ENCODE measurements at regions not wholly inside any gene's neighbourhood (a gene's known extent, or its start where the extent isn't known, plus 50 kb on each side); places are given as distances from the start of the nearest gene placed in this dataset.
"Not testable (repeated sequence)": the region's sequence is repeated elsewhere in the genome, so short reads cannot be mapped to it uniquely, and the experiment has no call there.

DNA sequence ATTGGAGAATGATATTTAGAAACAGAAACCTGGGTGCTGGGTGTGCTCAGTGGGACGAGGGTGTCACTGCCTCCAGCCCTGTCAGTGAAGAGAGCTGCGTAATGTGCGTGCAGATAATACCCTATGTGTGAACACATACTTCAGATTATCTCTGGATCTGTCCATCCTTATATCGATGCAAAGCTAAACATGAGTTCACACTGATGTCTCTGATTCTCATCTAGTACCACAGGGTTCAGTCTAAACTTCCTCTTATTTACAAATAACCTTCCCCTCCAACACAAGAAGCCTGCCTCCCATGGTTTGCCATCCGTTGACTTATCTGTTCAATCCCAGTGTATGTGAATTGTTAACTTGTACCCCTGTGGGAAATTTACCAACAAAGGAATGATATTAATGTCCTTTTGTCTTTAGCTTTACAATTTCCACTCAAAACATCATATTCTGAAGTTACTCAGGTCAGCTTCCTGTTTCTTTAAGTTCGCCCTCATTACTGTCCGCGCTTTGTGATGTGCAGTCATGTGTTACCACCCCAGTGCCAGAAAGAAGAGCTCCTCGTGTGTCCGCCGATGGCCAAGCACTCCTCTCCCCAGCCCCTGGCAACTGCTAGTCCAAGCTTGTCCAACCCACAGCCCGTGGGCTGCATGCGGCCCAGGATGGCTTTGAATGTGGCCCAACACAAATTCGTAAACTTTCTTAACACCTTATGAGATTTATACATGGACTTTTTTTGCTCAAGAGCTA is 108.2 kb downstream of the RTP5 start:
- no peak overlapping the region for H3K4me3 ChIP-seq (ENCODE audit: low read length)

GRCh38 chr2:241978670-241979069 is 109.1 kb downstream of the RTP5 start:
- no peaks in the 10 kb centered on the region for H3K4me1 ChIP-seq (ENCODE audit: control insufficient read depth, insufficient read depth, low read length)
- H3K4me3 ChIP-seq (ENCODE audit: low read length) = no peak overlapping the region
- no peaks in the 10 kb centered on the region for H3K36me3 ChIP-seq (ENCODE audit: insufficient read depth, low read length)
- H3K27me3 ChIP-seq (ENCODE audit: control insufficient read depth, insufficient read depth, low read length) = peaks cover 3% of the 10 kb centered on the region
- no peak overlapping the region for H3K9ac ChIP-seq (ENCODE audit: low read depth, low read length)
- no peak overlapping the region for H3K4me2 ChIP-seq (ENCODE audit: low read length)
- H3K9me3 ChIP-seq (replicated peaks; ENCODE audit: low read length) = no peaks in the 10 kb centered on the region

More for the DNA sequence above, 108.2 kb downstream of the RTP5 start:
- H3K9ac ChIP-seq (ENCODE audit: low read depth, low read length) = no peak overlapping the region
- H3K4me1 ChIP-seq (ENCODE audit: control insufficient read depth, insufficient read depth, low read length) = no peaks in the 10 kb centered on the region
- H3K4me2 ChIP-seq (ENCODE audit: low read length) = no peak overlapping the region
- no peaks in the 10 kb centered on the region for H3K9me3 ChIP-seq (replicated peaks; ENCODE audit: low read length)
- H3K27me3 ChIP-seq (ENCODE audit: control insufficient read depth, insufficient read depth, low read length) = no peaks in the 10 kb centered on the region
- H3K36me3 ChIP-seq (ENCODE audit: insufficient read depth, low read length) = no peaks in the 10 kb centered on the region

DNA sequence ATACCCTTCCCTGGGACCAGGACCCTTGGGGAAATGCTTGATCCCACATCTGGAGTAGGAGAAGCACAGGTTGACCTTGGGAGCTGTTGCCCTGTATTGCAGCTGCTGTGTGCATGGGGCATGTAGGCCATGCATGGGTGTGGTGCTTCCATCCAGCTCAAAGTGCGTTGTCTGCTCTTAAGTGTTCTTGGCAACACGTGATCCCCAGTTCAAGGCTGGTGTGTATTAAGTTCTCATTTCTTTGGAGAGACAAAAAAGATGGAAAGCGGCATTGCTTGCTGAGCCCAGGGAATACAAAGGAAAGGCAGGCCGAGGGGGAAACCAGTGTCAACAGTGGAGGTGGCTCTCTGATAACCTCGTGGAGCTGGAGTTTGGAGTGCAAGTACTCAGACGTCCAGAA is 110.7 kb downstream of the RTP5 start:
- H3K27me3 ChIP-seq (ENCODE audit: control insufficient read depth, insufficient read depth, low read length) = peaks cover 3% of the 10 kb centered on the region
- H3K36me3 ChIP-seq (ENCODE audit: insufficient read depth, low read length) = no peaks in the 10 kb centered on the region
- no peak overlapping the region for H3K9ac ChIP-seq (ENCODE audit: low read depth, low read length)
- H3K9me3 ChIP-seq (replicated peaks; ENCODE audit: low read length) = no peaks in the 10 kb centered on the region
- H3K4me3 ChIP-seq (ENCODE audit: low read length) = no peak overlapping the region
- H3K4me2 ChIP-seq (ENCODE audit: low read length) = no peak overlapping the region
- H3K4me1 ChIP-seq (ENCODE audit: control insufficient read depth, insufficient read depth, low read length) = no peaks in the 10 kb centered on the region

- no peaks in the 10 kb centered on the region for H3K9me3 ChIP-seq (replicated peaks; ENCODE audit: low read length)
- no peak overlapping the region for H3K4me2 ChIP-seq (ENCODE audit: low read length)
- H3K4me3 ChIP-seq (ENCODE audit: low read length) = no peak overlapping the region
- H3K36me3 ChIP-seq (ENCODE audit: insufficient read depth, low read length) = no peaks in the 10 kb centered on the region
- no peaks in the 10 kb centered on the region for H3K4me1 ChIP-seq (ENCODE audit: control insufficient read depth, insufficient read depth, low read length)
- peaks cover 3% of the 10 kb centered on the region for H3K27me3 ChIP-seq (ENCODE audit: control insufficient read depth, insufficient read depth, low read length)
- no peak overlapping the region for H3K9ac ChIP-seq (ENCODE audit: low read depth, low read length)
These were observed 111.7 kb downstream of the RTP5 start for GRCh38 chr2:241981076-241981700.

DNA sequence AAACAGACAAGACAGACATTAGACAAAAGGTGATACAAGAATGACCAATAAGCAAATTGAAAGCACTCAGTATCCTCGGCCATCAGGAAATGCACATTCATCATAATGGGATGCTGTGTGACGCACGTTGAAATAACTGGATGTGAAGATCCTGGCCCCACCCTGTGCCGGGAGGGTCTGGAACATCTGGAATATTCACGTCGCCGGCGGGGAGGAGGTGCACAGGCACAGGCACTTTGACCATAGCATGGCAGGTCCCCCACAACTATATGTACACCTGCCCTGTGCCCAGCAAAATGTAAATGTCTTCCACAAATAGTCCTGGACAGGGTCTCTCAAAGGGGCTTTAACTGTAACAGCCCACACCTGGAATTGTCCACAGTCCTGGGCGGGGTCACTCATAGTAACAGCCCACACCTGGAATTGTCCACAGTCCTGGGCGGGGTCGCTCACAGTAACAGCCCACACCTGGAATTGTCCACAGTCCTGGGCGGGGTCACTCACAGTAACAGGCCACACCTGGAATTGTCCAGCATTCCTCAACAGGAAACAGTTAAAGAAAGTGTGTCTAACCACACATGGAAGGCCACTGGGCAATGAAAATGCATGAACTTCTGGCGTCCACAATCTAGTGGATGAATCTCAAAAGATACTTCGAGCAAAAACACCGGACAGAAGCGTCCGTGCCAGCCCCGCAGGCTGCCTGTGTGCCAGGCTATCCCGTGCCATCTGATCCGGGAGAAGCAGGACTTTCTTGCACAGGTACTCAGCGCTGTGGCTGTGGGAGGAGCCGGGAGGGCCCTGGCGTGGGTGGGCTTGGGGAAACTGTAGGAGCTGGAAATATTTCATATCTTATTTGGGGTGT is 113.4 kb downstream of the RTP5 start:
- Histone ChIP-seq H3K4me3 (ENCODE audit: low read length) (no peak overlapping the region), H3K9ac (ENCODE audit: low read depth, low read length) (no peak overlapping the region), H3K9me3 (replicated peaks; ENCODE audit: low read length) (no peaks in the 10 kb centered on the region), H3K36me3 (ENCODE audit: insufficient read depth, low read length) (no peaks in the 10 kb centered on the region), H3K4me2 (ENCODE audit: low read length) (no peak overlapping the region), H3K27me3 (ENCODE audit: control insufficient read depth, insufficient read depth, low read length) (peaks cover 3% of the 10 kb centered on the region), H3K4me1 (ENCODE audit: control insufficient read depth, insufficient read depth, low read length) (no peaks in the 10 kb centered on the region)

DNA sequence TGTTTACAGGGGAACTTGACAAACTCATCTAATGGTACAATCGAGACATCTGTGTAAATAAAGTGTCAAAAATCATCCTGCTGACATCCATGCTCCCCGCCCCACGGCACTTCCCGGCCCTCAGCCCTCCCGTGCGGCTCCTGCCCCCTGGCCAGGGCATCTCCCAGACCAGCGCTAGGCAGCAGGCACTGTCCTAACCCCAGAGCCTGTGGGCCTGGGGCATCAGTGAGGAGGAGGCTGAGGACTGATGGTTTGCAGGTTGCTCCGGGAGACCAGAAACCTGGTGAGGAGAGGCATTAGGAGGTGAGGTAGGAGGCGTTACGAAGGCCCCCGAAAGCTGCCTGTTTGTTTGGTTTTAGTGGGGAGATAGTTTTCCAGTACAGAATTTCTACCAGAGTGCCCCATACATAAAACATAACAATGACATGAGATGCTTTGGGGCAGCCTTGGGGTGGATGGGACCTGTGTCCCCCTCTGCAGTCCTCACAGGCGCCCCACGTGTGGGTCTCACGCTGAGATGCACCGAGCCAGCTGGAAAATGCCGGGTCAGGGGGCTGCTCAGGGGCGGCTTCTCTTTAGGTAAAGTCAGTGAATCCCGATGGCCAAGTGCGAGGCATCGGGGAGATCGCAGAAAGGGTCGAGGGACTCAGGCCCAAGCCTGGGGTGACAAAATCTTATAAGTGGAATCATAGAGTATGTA is 114.2 kb downstream of the RTP5 start:
- no peak overlapping the region for H3K9ac ChIP-seq (ENCODE audit: low read depth, low read length)
- no peaks in the 10 kb centered on the region for H3K9me3 ChIP-seq (replicated peaks; ENCODE audit: low read length)
- no peak overlapping the region for H3K4me2 ChIP-seq (ENCODE audit: low read length)
- H3K27me3 ChIP-seq (ENCODE audit: control insufficient read depth, insufficient read depth, low read length) = peaks cover 3% of the 10 kb centered on the region
- no peaks in the 10 kb centered on the region for H3K36me3 ChIP-seq (ENCODE audit: insufficient read depth, low read length)
- H3K4me3 ChIP-seq (ENCODE audit: low read length) = no peak overlapping the region
- no peaks in the 10 kb centered on the region for H3K4me1 ChIP-seq (ENCODE audit: control insufficient read depth, insufficient read depth, low read length)

DNA sequence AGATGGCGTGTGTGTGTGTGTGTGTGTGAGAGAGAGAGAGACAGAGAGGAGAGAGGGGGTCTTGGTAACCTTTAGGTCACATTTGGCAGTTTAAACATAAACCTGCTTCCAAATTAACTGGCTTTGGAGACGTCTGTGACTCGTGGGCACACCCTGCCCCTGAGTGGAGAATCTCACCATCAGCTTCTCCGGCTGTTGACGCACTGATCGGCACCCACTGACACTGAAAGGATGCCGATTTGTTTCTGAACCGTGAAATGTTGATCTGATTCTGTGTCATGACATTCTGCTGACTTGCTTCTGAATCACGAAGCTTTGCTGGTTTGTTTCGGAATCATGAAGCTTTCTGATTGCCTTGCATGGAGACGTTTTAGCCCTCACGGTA is 114.7 kb downstream of the RTP5 start:
- peaks cover 3% of the 10 kb centered on the region for H3K27me3 ChIP-seq (ENCODE audit: control insufficient read depth, insufficient read depth, low read length)
- no peaks in the 10 kb centered on the region for H3K36me3 ChIP-seq (ENCODE audit: insufficient read depth, low read length)
- no peak overlapping the region for H3K9ac ChIP-seq (ENCODE audit: low read depth, low read length)
- H3K4me3 ChIP-seq (ENCODE audit: low read length) = no peak overlapping the region
- H3K4me2 ChIP-seq (ENCODE audit: low read length) = no peak overlapping the region
- no peaks in the 10 kb centered on the region for H3K4me1 ChIP-seq (ENCODE audit: control insufficient read depth, insufficient read depth, low read length)
- H3K9me3 ChIP-seq (replicated peaks; ENCODE audit: low read length) = no peaks in the 10 kb centered on the region

- H3K4me1 ChIP-seq (ENCODE audit: control insufficient read depth, insufficient read depth, low read length) = no peaks in the 10 kb centered on the region
These were observed 115.1 kb downstream of the RTP5 start for GRCh38 chr2:241984658-241985057.

GRCh38 chr2:241985161-241985985 is 115.8 kb downstream of the RTP5 start:
- not testable (repeated sequence) for H3K4me1 ChIP-seq (ENCODE audit: control insufficient read depth, insufficient read depth, low read length); H3K4me3 ChIP-seq (ENCODE audit: low read length); H3K27me3 ChIP-seq (ENCODE audit: control insufficient read depth, insufficient read depth, low read length); H3K36me3 ChIP-seq (ENCODE audit: insufficient read depth, low read length); H3K9me3 ChIP-seq (replicated peaks; ENCODE audit: low read length); H3K4me2 ChIP-seq (ENCODE audit: low read length); H3K9ac ChIP-seq (ENCODE audit: low read depth, low read length)

More at GRCh38 chr2:241984658-241985057, 115.1 kb downstream of the RTP5 start:
- Histone ChIP-seq H3K9ac (ENCODE audit: low read depth, low read length) (no peak overlapping the region), H3K9me3 (replicated peaks; ENCODE audit: low read length) (no peaks in the 10 kb centered on the region), H3K4me2 (ENCODE audit: low read length) (no peak overlapping the region), H3K36me3 (ENCODE audit: insufficient read depth, low read length) (no peaks in the 10 kb centered on the region), H3K4me3 (ENCODE audit: low read length) (no peak overlapping the region), H3K27me3 (ENCODE audit: control insufficient read depth, insufficient read depth, low read length) (peaks cover 3% of the 10 kb centered on the region)

GRCh38 chr2:241985986-241986329 is 116.4 kb downstream of the RTP5 start:
- no peaks in the 10 kb centered on the region for H3K9me3 ChIP-seq (replicated peaks; ENCODE audit: low read length)
- no peak overlapping the region for H3K4me3 ChIP-seq (ENCODE audit: low read length)
- no peak overlapping the region for H3K4me2 ChIP-seq (ENCODE audit: low read length)
- no peaks in the 10 kb centered on the region for H3K36me3 ChIP-seq (ENCODE audit: insufficient read depth, low read length)
- H3K4me1 ChIP-seq (ENCODE audit: control insufficient read depth, insufficient read depth, low read length) = no peaks in the 10 kb centered on the region
- no peak overlapping the region for H3K9ac ChIP-seq (ENCODE audit: low read depth, low read length)
- H3K27me3 ChIP-seq (ENCODE audit: control insufficient read depth, insufficient read depth, low read length) = peaks cover 3% of the 10 kb centered on the region

Measured in skeletal muscle satellite cell (primary cell).